Upper lobe of left lung (tissue), 4 donors: ENCODE measurements at regions not wholly inside any gene's neighbourhood (a gene's known extent, or its start where the extent isn't known, plus 50 kb on each side); places are given as distances from the start of the nearest gene placed in this dataset.

Experiments
- CTCF ChIP-seq, 6 experiments: fragments of 450-650 bp in 4 of 6; fragments of 200-600 bp in 2 of 6; sonication (generic) in 2 of 6; IDR thresholded peaks; one replicate each; pipeline ENCODE4 v1.5.1; 2016 to 2019; ENCODE audit warnings: antibody characterized with exemption in 6 of 6
- POLR2A ChIP-seq, 4 donors: fragments of 450-650 bp; IDR thresholded peaks; one replicate each; pipeline ENCODE4 v1.5.1; 2016 to 2017; ENCODE audit warnings: antibody characterized with exemption in 4 of 4, mild to moderate bottlenecking in 2 of 4

GRCh38 chr2:67717692-67718091 lies 320.6 kb downstream of the ETAA1 start:
- TF ChIP-seq POLR2A (IDR thresholded peaks at IDR 0.05): no peak
- no peak for TF ChIP-seq CTCF (IDR thresholded peaks at IDR 0.05)
